Calu3 (cell line): ENCODE measurements at regions not wholly inside any gene's neighbourhood (a gene's known extent, or its start where the extent isn't known, plus 50 kb on each side); places are given as distances from the start of the nearest gene placed in this dataset.
"Not testable (repeated sequence)": the region's sequence is repeated elsewhere in the genome, so short reads cannot be mapped to it uniquely, and the experiment has no call there.

ENCODE experiments used
- BruUV-seq: library from RNA; stranded (reverse); fragments of 400-500 nt; replicated peaks from 2 replicates; lab custom pipeline; 2021; lab: Mats Ljungman, UMichigan
- CTCF ChIA-PET: fragments of 300-600 bp; sonication (Branson Sonifier 250); formaldehyde crosslinking; loops from one replicate; lab custom pipeline; 2022; ENCODE audit warnings: antibody characterized with exemption; lab: Charles Lee
- DNase-seq: peaks from one replicate; pipeline ENCODE4 v3.0.0; 2022
- H3K27ac Mint-ChIP-seq: one replicate; pipeline ENCODE4 v1.8.0; 2022; ENCODE audit warnings: mixed read lengths; ENCODE audit not compliant: unreplicated experiment
- H3K27me3 Mint-ChIP-seq: one replicate; pipeline ENCODE4 v1.8.0; 2022; ENCODE audit warnings: mixed read lengths; ENCODE audit not compliant: unreplicated experiment
- H3K36me3 Mint-ChIP-seq: one replicate; pipeline ENCODE4 v1.8.0; 2022; ENCODE audit warnings: mild to moderate bottlenecking, moderate library complexity, mixed read lengths; ENCODE audit not compliant: insufficient read depth, unreplicated experiment
- H3K4me1 Mint-ChIP-seq: one replicate; pipeline ENCODE4 v1.8.0; 2022; ENCODE audit warnings: mild to moderate bottlenecking, low read depth, mixed read lengths; ENCODE audit not compliant: unreplicated experiment
- H3K4me3 Mint-ChIP-seq: one replicate; pipeline ENCODE4 v1.8.0; 2022; ENCODE audit warnings: mild to moderate bottlenecking, low read depth, moderate library complexity, mixed read lengths; ENCODE audit not compliant: unreplicated experiment
- H3K9me3 Mint-ChIP-seq: one replicate; pipeline ENCODE4 v1.8.0; 2022; ENCODE audit warnings: low read depth, mixed read lengths; ENCODE audit not compliant: unreplicated experiment
- intact Hi-C: fragments of 100-400 bp; cut with micrococcal nuclease; formaldehyde crosslinking; loops from one replicate; pipeline ENCODE4 v1.10.0; 2022; ENCODE audit not compliant: unreplicated experiment
- TF ChIP-seq, protein P1 (sequence below): fragments of 200-600 bp; IDR thresholded peaks from one replicate; pipeline ENCODE4 v1.8.0; 2022; ENCODE audit warnings: antibody characterized with exemption; ENCODE audit not compliant: unreplicated experiment

DNA sequence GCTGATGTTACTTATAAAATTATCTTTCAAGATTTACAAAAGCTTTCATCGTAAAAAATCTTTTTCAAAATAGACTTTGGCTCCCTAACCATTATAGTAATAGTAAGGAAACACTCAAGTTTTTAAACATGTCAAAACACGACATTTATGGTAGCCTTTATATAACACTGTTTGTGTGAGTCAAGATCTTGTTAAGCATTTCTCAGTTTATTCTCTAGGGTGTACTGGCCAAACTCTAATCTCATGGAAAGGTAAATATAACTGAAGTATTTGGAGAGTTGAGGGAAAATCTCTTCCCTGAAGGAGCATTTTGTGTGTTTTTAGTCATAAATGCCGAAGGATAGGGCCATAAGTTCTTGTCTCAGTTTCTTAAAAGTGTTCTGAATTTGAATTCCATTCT lies 790.9 kb upstream of the NCAM2 start:
- BruUV-seq: no TSS peak
- CTCF ChIA-PET: no interaction called here
- H3K4me3 Mint-ChIP-seq: no peak overlapping the region
- H3K9me3 Mint-ChIP-seq: no peaks in the 10 kb centered on the region
- no peaks in the 10 kb centered on the region for H3K4me1 Mint-ChIP-seq
- DNase-seq: no peak
- no peaks in the 10 kb centered on the region for H3K27me3 Mint-ChIP-seq
- TF ChIP-seq, protein P1, sequence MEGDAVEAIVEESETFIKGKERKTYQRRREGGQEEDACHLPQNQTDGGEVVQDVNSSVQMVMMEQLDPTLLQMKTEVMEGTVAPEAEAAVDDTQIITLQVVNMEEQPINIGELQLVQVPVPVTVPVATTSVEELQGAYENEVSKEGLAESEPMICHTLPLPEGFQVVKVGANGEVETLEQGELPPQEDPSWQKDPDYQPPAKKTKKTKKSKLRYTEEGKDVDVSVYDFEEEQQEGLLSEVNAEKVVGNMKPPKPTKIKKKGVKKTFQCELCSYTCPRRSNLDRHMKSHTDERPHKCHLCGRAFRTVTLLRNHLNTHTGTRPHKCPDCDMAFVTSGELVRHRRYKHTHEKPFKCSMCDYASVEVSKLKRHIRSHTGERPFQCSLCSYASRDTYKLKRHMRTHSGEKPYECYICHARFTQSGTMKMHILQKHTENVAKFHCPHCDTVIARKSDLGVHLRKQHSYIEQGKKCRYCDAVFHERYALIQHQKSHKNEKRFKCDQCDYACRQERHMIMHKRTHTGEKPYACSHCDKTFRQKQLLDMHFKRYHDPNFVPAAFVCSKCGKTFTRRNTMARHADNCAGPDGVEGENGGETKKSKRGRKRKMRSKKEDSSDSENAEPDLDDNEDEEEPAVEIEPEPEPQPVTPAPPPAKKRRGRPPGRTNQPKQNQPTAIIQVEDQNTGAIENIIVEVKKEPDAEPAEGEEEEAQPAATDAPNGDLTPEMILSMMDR: no peak
- H3K36me3 Mint-ChIP-seq: no peaks in the 10 kb centered on the region
- intact Hi-C loops: no loop called here
- H3K27ac Mint-ChIP-seq: no peak overlapping the region

DNA sequence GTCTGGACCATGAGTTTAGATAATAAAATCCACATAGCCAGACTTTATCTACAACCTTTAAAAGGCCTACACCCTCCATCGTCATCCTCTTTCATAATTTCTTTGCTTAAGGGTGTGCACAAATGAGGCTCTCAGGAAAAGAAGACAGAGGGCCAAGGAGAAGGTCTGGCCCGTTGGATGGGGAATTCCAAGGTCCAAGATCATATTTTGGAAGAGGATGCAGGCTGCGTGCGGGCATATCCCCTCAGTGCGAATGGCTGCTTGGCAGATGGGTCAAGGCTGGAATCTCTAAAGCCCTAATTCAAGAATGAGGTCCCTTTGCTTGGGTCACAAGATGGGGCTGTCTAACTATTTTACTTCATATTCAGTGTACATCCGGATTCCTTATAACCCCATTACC lies 782.2 kb upstream of the NCAM2 start:
- Mint-ChIP-seq H3K4me1 (no peaks in the 10 kb centered on the region), H3K4me3 (no peak overlapping the region), H3K9me3 (peaks cover 9% of the 10 kb centered on the region), H3K36me3 (no peaks in the 10 kb centered on the region), H3K27me3 (no peaks in the 10 kb centered on the region), H3K27ac (no peak overlapping the region)
- intact Hi-C loops: no loop called here
- no peak for DNase-seq
- CTCF ChIA-PET: no interaction called here
- no TSS peak for BruUV-seq
- TF ChIP-seq, protein P1: no peak

DNA sequence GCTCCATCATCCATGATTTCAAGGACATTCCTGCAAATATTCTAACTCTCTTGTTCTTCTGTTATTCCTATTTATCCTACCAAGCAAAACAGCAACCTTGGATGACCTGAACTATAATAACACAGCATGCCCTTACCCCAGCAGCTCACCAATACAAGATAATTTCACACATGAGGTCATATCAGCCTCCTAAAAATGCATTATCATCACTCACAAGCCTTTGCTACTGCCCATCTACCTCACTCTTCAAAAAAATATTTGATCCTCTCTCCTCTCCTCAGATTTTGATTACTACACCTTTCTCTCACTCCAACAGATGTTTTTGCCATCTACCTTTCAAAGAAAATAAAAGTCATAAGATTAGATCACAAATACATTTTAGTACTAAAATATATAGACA lies 777.6 kb upstream of the NCAM2 start:
- H3K4me3 Mint-ChIP-seq: no peak overlapping the region

DNA sequence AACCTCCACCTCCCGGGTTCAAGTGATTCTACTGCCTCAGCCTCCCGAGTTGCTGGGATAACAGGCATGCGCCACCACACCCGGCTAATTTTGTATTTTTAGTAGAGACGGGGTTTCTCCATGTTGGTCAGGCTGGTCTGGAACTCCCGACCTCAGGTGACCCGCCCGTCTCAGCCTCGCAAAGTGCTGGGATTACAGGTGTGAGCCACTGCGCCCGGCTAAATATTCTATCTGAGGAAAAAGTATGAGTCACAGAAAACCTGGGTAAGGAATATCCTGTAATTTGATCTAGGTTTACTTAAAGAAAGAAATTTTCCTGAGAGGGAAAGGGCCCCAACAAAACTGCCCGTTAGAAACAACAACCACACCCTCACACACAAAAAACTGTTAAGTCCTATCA lies 776.2 kb upstream of the NCAM2 start:
- BruUV-seq, H3K4me3 Mint-ChIP-seq, H3K27ac Mint-ChIP-seq, H3K4me1 Mint-ChIP-seq, DNase-seq, H3K36me3 Mint-ChIP-seq, H3K27me3 Mint-ChIP-seq, CTCF ChIA-PET, H3K9me3 Mint-ChIP-seq, intact Hi-C loops: not testable (repeated sequence)

More for the DNA sequence above, 777.6 kb upstream of the NCAM2 start:
- Mint-ChIP-seq H3K4me1 (no peaks in the 10 kb centered on the region), H3K27ac (no peak overlapping the region), H3K36me3 (no peaks in the 10 kb centered on the region), H3K27me3 (no peaks in the 10 kb centered on the region), H3K9me3 (peaks cover 7% of the 10 kb centered on the region)
- no peak for DNase-seq
- BruUV-seq: no TSS peak
- intact Hi-C loops: no loop called here
- CTCF ChIA-PET: no interaction called here
- TF ChIP-seq, protein P1: no peak

DNA sequence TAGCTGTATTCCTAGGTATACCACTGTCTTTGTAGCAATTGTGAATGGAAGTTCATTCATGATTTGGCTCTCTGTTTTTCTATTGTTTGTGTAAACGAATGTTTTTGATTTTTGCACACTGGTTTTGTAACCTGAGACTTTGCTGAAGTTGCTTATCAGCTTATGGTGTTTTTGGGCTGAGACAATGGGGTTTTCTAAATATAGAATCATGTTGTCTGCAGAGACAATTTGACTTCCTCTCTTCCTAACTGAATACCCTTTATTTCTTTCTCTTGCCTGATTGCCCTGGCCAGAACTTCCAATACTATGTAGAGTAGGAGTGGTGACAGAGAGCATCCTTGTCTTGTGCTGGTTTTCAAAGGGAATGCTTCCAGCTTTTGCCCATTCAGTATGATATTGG lies 761.6 kb upstream of the NCAM2 start:
- H3K4me1 Mint-ChIP-seq, H3K36me3 Mint-ChIP-seq, H3K4me3 Mint-ChIP-seq, intact Hi-C loops, BruUV-seq, DNase-seq, H3K27me3 Mint-ChIP-seq, H3K27ac Mint-ChIP-seq, CTCF ChIA-PET: not testable (repeated sequence)
- H3K9me3 Mint-ChIP-seq: peaks cover 14% of the 10 kb centered on the region
